ENCODE measurements at regions not wholly inside any gene's neighbourhood (a gene's known extent, or its start where the extent isn't known, plus 50 kb on each side); places are given as distances from the start of the nearest gene placed in this dataset.
"Not testable (repeated sequence)": the region's sequence is repeated elsewhere in the genome, so short reads cannot be mapped to it uniquely, and the experiment has no call there.

DNA sequence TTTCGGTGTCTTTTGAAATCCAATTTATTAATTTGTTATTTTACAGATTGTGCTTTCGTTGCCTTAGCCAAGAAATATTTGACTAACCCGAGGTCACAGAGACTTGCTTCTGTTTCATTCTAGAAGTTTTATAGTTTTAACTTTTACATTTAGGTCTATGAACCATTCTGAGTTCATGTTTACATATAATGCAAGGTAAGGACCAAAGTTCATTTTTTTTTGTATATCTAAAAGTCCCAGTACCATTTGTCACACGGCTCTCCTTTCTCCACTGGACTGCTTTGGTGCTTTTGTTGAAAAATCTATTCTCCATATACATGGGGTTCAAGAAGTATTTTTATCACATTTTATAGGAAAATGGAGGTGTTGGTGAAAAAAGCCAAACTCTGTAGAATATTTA lies 411.4 kb upstream of the SPATA31A3 start:
- not testable (repeated sequence) for TF ChIP-seq CTCF, EP300, POLR2A (IDR thresholded peaks at IDR 0.05)
